B cell (primary cell): ENCODE measurements at regions not wholly inside any gene's neighbourhood (a gene's known extent, or its start where the extent isn't known, plus 50 kb on each side); places are given as distances from the start of the nearest gene placed in this dataset.

Source experiments
- ATAC-seq: fragments of 200-7000 bp; cut with Tn5 transposase; one replicate; pipeline ENCODE4 v1.10.0; 2021; ENCODE audit warnings: low read depth, mild to moderate bottlenecking, moderate number of reproducible peaks, moderate library complexity
- CTCF ChIA-PET: fragments of 350-600 bp; sonication (Branson Sonifier 250); formaldehyde crosslinking; loops from one replicate; lab custom pipeline; 2021; ENCODE audit warnings: antibody characterized with exemption, inconsistent platforms; lab: Charles Lee
- POLR2A ChIA-PET: fragments of 350-600 bp; sonication (Branson Sonifier 250); formaldehyde crosslinking; loops from one replicate; lab custom pipeline; 2021; ENCODE audit warnings: antibody characterized with exemption; lab: Charles Lee
- DNase-seq: peaks from one replicate; pipeline ENCODE4 v3.0.0; 2013
- H2AFZ ChIP-seq: 2 replicates; pipeline ENCODE4 v1.6.1; 2012; ENCODE audit warnings: mild to moderate bottlenecking, low read depth, low read length; ENCODE audit not compliant: insufficient read depth, poor library complexity, severe bottlenecking
- H3K27ac ChIP-seq, 2 donors: 1 replicate in 1 of 2; 2 replicates in 1 of 2; pipeline ENCODE4 v1.5.1; 2012 to 2013; ENCODE audit warnings: low read length in 2 of 2, mild to moderate bottlenecking in 2 of 2, moderate library complexity in 1 of 2
- H3K27me3 ChIP-seq, 4 experiments: fragments of 200-600 bp in 1 of 4; sonication (generic) in 1 of 4; replicated peaks in 1 of 4; 1 replicate in 2 of 4; 2 replicates in 2 of 4; pipeline versions ENCODE4 v1.6.1 to v1.7.0; 2013 to 2016; ENCODE audit warnings: low read length in 3 of 4, mild to moderate bottlenecking in 2 of 4, mixed read lengths in 1 of 4, moderate library complexity in 1 of 4; ENCODE audit not compliant: insufficient read depth in 4 of 4, control insufficient read depth in 3 of 4; ENCODE audit errors: control extremely low read depth in 1 of 4
- H3K36me3 ChIP-seq, 2 experiments: replicated peaks in 1 of 2; 1 replicate in 1 of 2; 2 replicates in 1 of 2; pipeline versions ENCODE4 v1.6.1 to v1.7.1; 2013; ENCODE audit warnings: low read length in 1 of 2; ENCODE audit not compliant: insufficient read depth in 2 of 2, control insufficient read depth in 1 of 2; ENCODE audit errors: control extremely low read depth in 1 of 2, extremely low read depth in 1 of 2
- H3K4me1 ChIP-seq, 2 donors: fragments of 200-600 bp in 1 of 2; sonication (generic) in 1 of 2; 1 replicate in 1 of 2; 2 replicates in 1 of 2; pipeline versions ENCODE4 v1.5.1 to v1.6.1; 2013 to 2017; ENCODE audit warnings: low read length in 2 of 2; ENCODE audit not compliant: control insufficient read depth in 2 of 2, insufficient read depth in 2 of 2
- H3K4me2 ChIP-seq: replicated peaks from 2 replicates; pipeline ENCODE3; 2012; ENCODE audit warnings: mild to moderate bottlenecking, low read depth, low read length; ENCODE audit not compliant: poor library complexity, severe bottlenecking
- H3K4me3 ChIP-seq, 5 experiments: fragments of 200-600 bp in 1 of 5; sonication (generic) in 1 of 5; 1 replicate in 3 of 5; 2 replicates in 2 of 5; pipeline versions ENCODE4 v1.5.1 to v1.7.0; 2011 to 2016; ENCODE audit warnings: low read length in 4 of 5, mild to moderate bottlenecking in 4 of 5, low read depth in 2 of 5, control low read depth in 1 of 5, moderate library complexity in 1 of 5; ENCODE audit not compliant: insufficient read depth in 1 of 5; ENCODE audit errors: control extremely low read depth in 1 of 5, extremely low read depth in 1 of 5
- H3K79me2 ChIP-seq: fragments of 200-600 bp; sonication (generic); one replicate; pipeline ENCODE4 v1.6.0; 2016; ENCODE audit warnings: low read length; ENCODE audit not compliant: control insufficient read depth, insufficient read depth
- H3K9ac ChIP-seq: fragments of 200-600 bp; sonication (generic); 2 replicates; pipeline ENCODE4 v1.6.1; 2017; ENCODE audit warnings: mild to moderate bottlenecking, low read length, moderate library complexity
- H3K9me3 ChIP-seq, 3 donors: one replicate each; pipeline versions ENCODE4 v1.6.1 to v1.7.1; 2013; ENCODE audit warnings: low read length in 2 of 3; ENCODE audit not compliant: control insufficient read depth in 2 of 3, insufficient read depth in 1 of 3; ENCODE audit errors: control extremely low read depth in 1 of 3
- H4K20me1 ChIP-seq: 2 replicates; pipeline ENCODE4 v1.6.0; 2012; ENCODE audit warnings: mild to moderate bottlenecking, low read length; ENCODE audit not compliant: insufficient read depth, control insufficient read depth, poor library complexity, severe bottlenecking
- H3K27ac Mint-ChIP-seq: one replicate; pipeline ENCODE4 v1.8.0; 2021; ENCODE audit warnings: mixed read lengths
- H3K27me3 Mint-ChIP-seq: one replicate; pipeline ENCODE4 v1.8.0; 2021; ENCODE audit warnings: mixed read lengths
- H3K4me1 Mint-ChIP-seq: one replicate; pipeline ENCODE4 v1.8.0; 2021; ENCODE audit warnings: mixed read lengths
- H3K4me3 Mint-ChIP-seq: one replicate; pipeline ENCODE4 v1.8.0; 2021; ENCODE audit warnings: mixed read lengths
- H3K9me3 Mint-ChIP-seq: one replicate; pipeline ENCODE4 v1.8.0; 2022; ENCODE audit warnings: mixed read lengths; ENCODE audit not compliant: insufficient read depth
- CTCF ChIP-seq: fragments of 200-600 bp; IDR thresholded peaks from one replicate; pipeline ENCODE4 v1.8.0; 2022; ENCODE audit warnings: antibody characterized with exemption, mild to moderate bottlenecking
- EZH2 ChIP-seq: IDR thresholded peaks from 2 replicates; pipeline ENCODE4 v1.6.1; 2012; ENCODE audit warnings: borderline replicate concordance, low read depth, mild to moderate bottlenecking, moderate library complexity, low read length; ENCODE audit not compliant: insufficient read depth, poor library complexity, severe bottlenecking
- WGBS: methylation state at CpG from one replicate; pipeline ENCODE4 v1.1.5; 2013; ENCODE audit warnings: missing lambda C conversion rate; ENCODE audit not compliant: insufficient coverage; 5-methylcytosine and 5-hydroxymethylcytosine counted together
- intact Hi-C: fragments of 100-400 bp; cut with micrococcal nuclease; formaldehyde crosslinking; loops from one replicate; pipeline ENCODE4 v1.10.0; 2022

- Mint-ChIP-seq H3K27ac (no peak overlapping the region), H3K27me3 (no peaks in the 10 kb centered on the region), H3K9me3 (peaks cover 7% of the 10 kb centered on the region), H3K4me1 (no peaks in the 10 kb centered on the region), H3K4me3 (no peak overlapping the region)
- Histone ChIP-seq H3K4me1 (no peaks in the 10 kb centered on the region), H3K79me2 (no peaks in the 10 kb centered on the region), H3K36me3 (no peaks in the 10 kb centered on the region), H3K27me3 (no peaks in the 10 kb centered on the region), H3K4me2 (no peak overlapping the region), H3K4me3 (no peak overlapping the region), H3K9ac (no peak overlapping the region), H3K9me3 (peaks cover 2 to 9% (median 3%) of the 10 kb centered on the region in 3 donors), H3K27ac (no peak overlapping the region), H4K20me1 (no peaks in the 10 kb centered on the region), H2AFZ (no peak overlapping the region)
- DNase-seq (no peak), ATAC-seq (no peak)
- ChIA-PET CTCF (no interaction called here), POLR2A (no interaction called here)
- intact Hi-C loops, result no loop called here
- 88% methylated on average over 3 of the region's 4 CpGs for WGBS
- no peak for TF ChIP-seq CTCF
- no peak for TF ChIP-seq EZH2
Measured at GRCh38 chr18:71849407-71849806, 694.7 kb downstream of the CBLN2 start.

GRCh38 chr18:71846716-71847115 is 697.4 kb downstream of the CBLN2 start:
- ChIA-PET POLR2A (no interaction called here), CTCF (no interaction called here)
- intact Hi-C loops, result no loop called here
- no peaks in the 10 kb centered on the region for H3K27me3 Mint-ChIP-seq
- H3K27ac Mint-ChIP-seq, result no peak overlapping the region
- Histone ChIP-seq H4K20me1 (no peaks in the 10 kb centered on the region), H2AFZ (no peak overlapping the region), H3K9me3 (peaks cover 2 to 9% (median 3%) of the 10 kb centered on the region in 3 donors), H3K27ac (no peak overlapping the region), H3K9ac (no peak overlapping the region), H3K36me3 (no peaks in the 10 kb centered on the region), H3K4me2 (no peak overlapping the region), H3K27me3 (no peaks in the 10 kb centered on the region), H3K79me2 (no peaks in the 10 kb centered on the region), H3K4me3 (no peak overlapping the region), H3K4me1 (no peaks in the 10 kb centered on the region)
- DNase-seq (no peak), ATAC-seq (no peak)
- peaks cover 7% of the 10 kb centered on the region for H3K9me3 Mint-ChIP-seq
- no CpG with 5 or more reads among the region's 2 CpGs for WGBS
- TF ChIP-seq CTCF, result no peak
- no peak for TF ChIP-seq EZH2
- no peaks in the 10 kb centered on the region for H3K4me1 Mint-ChIP-seq
- no peak overlapping the region for H3K4me3 Mint-ChIP-seq
